Stimulated activated CD8-positive, alpha-beta memory T cell treated with anti-CD3 and anti-CD28 coated beads, Interleukin-7, amount 100 ng/mL, for 4 hours (primary cell): ENCODE measurements at regions not wholly inside any gene's neighbourhood (a gene's known extent, or its start where the extent isn't known, plus 50 kb on each side); places are given as distances from the start of the nearest gene placed in this dataset.

Experiments
- DNase-seq, 2 donors: peaks; one replicate each; pipeline ENCODE4 v3.0.0-alpha.2; 2020; ENCODE audit warnings: low read depth in 2 of 2

- DNase-seq: peak; percentile 24 to 38
Measured at GRCh38 chr3:182683453-182683852, 109.9 kb upstream of the ATP11B start.

- DNase-seq: no peak
Measured at GRCh38 chr3:182683858-182684257, 109.4 kb upstream of the ATP11B start.

- no peak for DNase-seq
Measured at GRCh38 chr3:182686033-182686886, 107.0 kb upstream of the ATP11B start.

DNA sequence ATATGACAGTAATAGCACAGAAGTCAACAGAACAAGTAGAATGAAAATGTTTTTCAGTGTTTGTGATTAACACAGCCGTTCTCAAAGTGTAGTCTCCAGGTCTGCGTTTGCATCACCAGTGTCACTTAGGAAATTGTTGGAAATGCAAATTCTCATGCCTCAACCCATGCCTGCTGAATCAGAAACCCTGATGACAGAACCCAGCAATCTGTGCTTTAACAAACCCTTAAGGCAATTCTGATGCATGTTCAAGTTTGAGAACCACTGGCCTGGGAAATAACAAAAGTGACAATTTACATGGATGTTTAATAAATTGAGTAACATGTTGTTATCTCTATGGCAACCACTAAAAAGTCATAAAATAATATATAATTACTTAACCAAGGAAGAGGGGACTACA, 103.1 kb upstream of the ATP11B start:
- no peak for DNase-seq

GRCh38 chr3:182692021-182692420, 101.3 kb upstream of the ATP11B start:
- DNase-seq: no peak

DNA sequence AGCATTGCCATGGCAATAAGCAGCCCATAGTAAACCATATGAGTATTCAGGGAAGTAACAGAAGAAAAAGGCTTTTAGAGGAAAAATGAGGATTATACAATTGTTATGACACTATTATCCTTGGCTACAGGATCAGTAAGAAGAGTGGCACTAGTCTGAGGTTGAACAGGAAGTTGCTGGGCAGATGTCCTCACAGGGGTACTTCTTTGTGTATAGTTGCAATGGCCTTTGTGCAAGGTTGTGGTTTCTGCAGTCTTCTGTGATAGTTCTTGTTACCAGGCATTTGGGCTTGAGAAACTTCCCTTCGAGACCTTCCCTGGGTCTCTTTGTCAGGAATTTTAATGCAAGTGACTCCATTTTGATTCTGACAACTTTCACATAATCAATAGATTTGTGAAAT, 100.6 kb upstream of the ATP11B start:
- DNase-seq: no peak

GRCh38 chr3:182693723-182694122, 99.6 kb upstream of the ATP11B start:
- no peak for DNase-seq

DNA sequence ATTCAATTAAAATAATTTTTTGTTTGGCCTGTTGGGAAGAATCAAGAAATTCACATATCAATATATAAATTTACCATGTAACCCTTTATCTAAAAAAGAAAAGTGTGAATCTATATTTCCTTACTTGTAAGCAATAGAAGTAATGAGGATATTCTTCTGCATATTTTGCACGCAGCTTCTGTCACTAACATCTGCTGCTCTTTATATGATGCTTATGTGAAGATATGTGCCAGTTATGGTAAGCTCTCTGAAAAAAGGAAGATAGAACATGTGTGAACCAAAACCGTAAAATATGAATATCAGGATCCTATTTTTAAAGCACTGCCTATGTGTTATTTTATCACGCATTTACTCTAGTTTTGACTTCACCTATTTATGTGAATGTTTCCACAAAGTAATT, 96.4 kb upstream of the ATP11B start:
- DNase-seq: no peak

GRCh38 chr3:182697345-182697919, 95.9 kb upstream of the ATP11B start:
- no peak for DNase-seq

DNA sequence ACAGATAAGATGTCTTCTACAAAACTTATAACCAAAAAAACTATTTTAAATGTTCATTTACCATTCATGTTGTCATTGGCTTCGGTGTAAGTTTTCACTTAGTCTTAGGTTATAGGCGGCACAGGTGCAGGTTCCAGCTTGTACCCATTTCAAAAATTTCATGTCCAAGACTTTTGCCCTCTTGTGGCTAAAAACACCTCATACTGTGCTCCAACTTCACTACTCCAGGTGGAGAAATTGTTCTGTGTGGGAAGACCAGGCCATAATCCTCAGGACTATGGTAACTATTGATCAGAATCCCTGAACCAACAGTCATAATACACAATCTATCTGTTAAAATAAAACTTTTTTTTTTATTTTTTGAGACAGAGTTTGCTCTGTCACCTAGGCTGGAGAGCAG, 95.2 kb upstream of the ATP11B start:
- no peak for DNase-seq

DNA sequence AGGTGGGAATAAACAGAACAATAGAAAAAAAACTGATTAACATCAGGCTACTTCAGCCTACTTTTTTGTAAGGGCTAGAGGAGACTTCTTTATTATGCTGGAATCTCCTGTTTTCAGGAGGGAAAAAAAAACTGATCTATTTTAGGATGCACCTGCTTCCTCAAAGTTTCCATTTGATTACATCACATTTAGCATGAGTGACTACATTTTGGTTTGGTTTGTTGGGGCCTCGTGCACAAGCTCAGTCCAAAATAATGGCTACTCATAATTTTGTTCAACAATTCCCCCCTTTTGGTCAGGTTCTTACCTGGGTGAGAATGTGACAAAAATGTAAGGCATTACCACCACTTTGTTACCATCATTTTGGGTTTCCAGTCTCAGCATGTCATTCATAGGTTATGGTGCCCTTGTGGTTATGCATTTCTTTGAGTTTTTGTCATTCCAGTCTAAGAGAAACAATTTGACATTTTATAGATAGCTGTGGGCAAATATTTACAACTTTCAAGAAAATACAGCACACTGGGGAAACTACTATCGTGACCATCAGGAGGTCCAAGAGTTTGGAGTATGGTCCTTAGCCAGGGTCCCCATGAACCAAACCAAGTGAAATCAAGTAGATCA, 93.6 kb upstream of the ATP11B start:
- DNase-seq: no peak

DNA sequence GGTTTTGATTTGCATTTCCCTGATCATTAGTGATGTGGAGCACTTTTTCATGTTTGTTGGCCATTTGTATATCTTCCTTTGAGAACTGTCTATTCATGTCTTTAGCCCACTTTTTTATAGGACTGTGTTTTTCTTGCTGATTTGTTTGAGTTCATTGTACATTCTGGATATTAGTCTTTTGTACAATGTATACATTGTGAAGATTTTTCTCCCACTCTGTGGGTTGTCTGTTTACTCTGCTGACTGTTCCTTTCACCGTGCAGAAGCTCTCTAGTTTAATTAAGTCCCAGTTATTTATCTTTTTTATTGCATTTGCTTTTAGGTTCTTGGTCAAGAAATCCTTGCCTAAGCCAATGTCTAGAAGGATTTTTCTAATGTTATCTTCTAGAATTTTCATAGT, 91.1 kb upstream of the ATP11B start:
- DNase-seq: no peak

DNA sequence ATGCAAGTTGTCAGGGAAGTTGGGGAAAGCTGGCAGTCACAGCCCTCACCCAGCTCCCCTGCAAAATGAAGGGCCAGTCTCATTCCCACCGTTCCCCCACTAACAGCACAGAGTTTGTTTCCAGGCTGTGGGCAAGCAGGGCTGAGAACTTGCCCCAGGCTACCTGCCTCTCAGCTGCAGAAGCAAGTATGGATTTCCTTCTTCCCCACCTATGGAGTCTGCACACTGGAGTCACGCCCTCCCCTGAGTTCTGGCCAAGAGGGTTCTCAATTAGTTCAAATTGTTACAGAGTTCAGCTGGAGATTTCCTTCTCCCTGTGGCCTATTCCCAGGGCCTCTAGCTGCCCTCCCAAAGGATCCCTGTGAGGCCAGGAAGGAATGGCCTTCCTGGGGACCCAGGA, 90.1 kb upstream of the ATP11B start:
- no peak for DNase-seq

DNA sequence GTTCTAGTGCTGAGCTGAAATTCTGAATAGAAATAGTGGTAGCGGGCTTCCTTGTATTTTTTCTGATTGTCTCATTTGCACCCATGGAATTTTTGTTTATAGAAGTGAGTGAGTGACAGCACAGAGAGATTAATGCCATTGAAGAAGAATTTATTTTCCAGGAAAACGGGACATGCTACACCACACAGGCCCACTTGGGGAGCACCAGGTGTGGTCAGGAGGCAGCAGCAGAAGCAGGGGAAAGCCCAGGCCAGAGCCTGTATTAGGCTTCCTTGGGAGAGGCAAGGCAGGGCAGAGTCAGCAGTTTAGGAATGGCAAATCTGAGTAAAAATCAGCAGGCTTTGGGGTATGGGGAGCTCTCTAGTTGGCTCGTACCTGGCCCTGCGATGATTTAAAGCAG, 88.4 kb upstream of the ATP11B start:
- no peak for DNase-seq

DNA sequence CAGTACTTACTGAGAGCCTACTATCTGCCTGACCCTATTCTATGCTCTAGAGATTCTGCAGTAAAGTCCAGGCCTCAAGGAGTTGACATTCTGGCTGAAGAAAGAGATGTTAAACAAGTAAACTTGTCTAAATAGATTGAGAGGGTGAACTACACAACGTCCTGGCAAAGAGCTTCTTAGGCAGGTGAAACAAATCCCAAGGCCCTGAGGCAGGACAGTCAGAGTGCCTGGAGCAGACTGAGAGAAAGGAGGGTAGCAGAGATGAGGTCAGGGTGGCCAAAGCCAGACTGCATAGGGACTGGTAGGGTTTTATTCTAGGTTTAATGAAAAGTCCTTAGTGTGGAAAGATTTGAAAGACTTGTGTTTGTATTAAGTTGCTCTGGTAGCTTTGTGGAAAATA, 84.5 kb upstream of the ATP11B start:
- no peak for DNase-seq

GRCh38 chr3:182709306-182709705, 84.0 kb upstream of the ATP11B start:
- no peak for DNase-seq

DNA sequence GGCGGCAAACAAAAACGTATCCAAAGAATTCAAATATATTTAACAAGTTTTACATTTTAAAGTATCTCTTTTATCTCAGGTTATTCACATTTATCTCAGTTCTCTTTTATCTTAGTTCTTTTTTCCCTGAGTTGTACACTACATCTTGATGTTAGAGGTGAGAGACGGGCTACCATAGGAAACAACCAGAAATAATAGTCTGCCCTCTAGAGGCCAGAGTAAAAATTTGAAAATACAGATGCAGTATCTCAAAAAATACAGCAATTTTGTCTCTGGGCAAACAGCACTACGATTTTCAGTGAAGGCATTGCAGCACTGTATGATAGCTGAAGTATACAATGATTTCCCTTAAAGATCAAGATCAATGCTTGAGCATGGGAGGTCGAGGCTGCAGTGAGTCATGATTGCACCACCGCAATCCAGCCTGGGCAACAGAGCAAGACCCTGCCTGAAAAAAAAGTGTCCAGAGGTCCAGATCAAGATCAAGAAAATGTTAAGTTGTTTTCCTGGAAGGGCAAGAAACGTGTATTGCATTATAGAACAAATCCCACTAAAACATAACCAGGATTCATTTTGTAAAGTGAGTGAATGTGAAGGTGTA, 82.6 kb upstream of the ATP11B start:
- no peak for DNase-seq

DNA sequence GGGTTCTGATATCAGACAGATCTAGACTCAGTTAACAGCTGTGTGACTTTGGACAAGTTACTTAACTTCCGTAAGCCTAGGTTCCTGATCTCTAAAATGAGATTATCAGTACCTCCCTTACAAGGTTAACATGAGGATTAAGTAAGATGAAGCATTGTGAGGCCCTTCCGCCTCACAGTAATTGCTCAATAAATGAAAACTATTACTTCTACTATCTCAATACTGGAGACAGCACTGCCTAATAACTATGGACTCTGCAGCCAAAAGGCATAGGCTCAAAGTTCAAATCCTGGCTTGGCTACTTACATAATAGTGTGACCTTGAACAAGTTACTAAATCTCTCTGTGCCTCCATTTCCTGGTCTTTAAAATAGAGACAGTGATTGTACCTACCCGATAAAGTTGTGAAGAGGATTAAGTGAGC, 82.0 kb upstream of the ATP11B start:
- no peak for DNase-seq

- DNase-seq: no peak
Measured at GRCh38 chr3:182711853-182712252, 81.5 kb upstream of the ATP11B start.

GRCh38 chr3:182713111-182713510, 80.2 kb upstream of the ATP11B start:
- DNase-seq: no peak

DNA sequence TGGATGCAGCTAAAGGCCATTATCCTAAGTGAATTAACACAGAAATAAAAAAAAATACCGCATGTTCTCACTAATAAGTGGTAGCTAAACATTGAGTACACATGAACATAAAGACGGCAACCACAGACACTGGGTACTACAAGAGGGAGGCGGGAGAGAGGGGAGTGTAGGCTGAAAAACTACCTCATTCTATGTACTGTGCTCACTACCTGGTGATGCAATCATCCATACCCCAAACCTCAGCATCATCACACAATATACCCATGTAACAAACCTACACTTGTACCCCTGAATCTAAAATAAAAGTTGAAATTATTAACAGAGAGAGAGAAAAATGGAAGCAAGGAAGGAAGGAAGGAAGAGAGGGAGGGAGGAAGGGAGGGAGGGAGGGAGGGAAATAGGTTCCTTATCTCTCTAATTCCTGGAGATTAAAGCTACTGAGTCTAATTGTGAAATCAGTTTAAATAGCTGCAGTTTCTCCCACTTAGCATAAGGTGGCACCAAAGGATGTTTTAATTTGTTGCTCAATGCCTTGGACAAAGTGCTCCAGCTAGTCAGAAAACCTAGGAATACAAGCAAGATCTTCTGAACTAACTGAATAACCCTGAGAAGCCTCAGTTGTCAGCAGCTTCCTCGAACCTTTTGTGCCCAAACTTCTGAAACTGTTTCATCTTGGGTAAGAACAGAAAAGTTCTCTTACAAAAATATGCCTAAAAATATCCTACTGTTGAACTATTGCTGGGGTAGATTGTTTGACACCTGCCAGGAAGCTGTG, 79.4 kb upstream of the ATP11B start:
- DNase-seq: no peak

GRCh38 chr3:182715006-182715405, 78.3 kb upstream of the ATP11B start:
- DNase-seq: no peak
